Right renal pelvis (tissue), 4 donors: ENCODE measurements at regions not wholly inside any gene's neighbourhood (a gene's known extent, or its start where the extent isn't known, plus 50 kb on each side); places are given as distances from the start of the nearest gene placed in this dataset.
A peak's percentile ranks its signal among the peaks of the same experiment; 100 is the strongest.
"Not testable (repeated sequence)": the region's sequence is repeated elsewhere in the genome, so short reads cannot be mapped to it uniquely, and the experiment has no call there.

Experiments
- DNase-seq, 4 donors: peaks; one replicate each; pipeline ENCODE4 v3.0.0-alpha.2; 2013; ENCODE audit warnings: low read depth in 4 of 4, low spot score in 3 of 4, missing footprints in 1 of 4

- DNase-seq = no peak
These were observed 108.4 kb downstream of the KLF5 start for GRCh38 chr13:73167028-73167820.

DNA sequence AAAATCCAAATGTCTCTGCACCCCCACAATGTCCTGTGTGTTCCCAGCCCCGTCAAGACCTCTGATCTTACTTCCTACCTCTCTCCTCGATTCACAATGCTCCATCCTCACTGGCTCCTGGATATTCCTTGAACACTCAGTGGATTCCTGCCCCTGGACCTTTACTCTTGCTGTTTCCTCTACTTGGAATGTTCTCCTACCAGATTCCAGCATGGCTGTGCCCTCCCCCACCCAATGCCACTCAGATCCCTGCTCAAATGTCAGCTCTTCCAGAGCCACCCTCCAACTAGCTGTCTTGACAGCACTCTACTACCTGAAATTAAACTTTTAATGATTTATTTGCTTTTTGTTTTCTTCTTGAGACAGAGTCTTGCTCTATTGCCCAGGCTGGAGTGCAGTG is 107.4 kb downstream of the KLF5 start:
- DNase-seq = no peak

GRCh38 chr13:73162912-73163911 is 104.4 kb downstream of the KLF5 start:
- no peak for DNase-seq

- DNase-seq = not testable (repeated sequence)
These were observed 101.7 kb downstream of the KLF5 start for GRCh38 chr13:73160371-73161031.

DNA sequence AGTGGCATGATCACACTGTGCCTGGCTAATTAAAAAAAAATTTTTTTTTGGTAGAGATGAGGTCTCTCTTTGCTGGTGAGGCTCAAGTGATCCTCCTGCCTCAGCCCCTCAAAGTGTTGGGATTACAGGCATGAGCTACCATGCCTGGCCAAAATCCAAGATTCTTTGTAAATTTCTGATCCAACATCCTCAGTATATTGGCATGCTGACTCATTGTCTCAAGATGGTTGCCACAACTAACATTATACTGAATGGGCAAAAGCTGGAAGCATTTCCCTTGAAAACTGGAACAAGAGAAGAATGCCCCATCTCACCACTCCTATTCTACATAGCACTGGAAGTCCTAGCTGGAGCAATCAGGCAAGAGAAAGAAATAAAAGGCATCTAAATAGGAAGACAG is 100.0 kb downstream of the KLF5 start:
- DNase-seq = no peak

- DNase-seq = no peak
These were observed 98.2 kb downstream of the KLF5 start for GRCh38 chr13:73157031-73157430.

DNA sequence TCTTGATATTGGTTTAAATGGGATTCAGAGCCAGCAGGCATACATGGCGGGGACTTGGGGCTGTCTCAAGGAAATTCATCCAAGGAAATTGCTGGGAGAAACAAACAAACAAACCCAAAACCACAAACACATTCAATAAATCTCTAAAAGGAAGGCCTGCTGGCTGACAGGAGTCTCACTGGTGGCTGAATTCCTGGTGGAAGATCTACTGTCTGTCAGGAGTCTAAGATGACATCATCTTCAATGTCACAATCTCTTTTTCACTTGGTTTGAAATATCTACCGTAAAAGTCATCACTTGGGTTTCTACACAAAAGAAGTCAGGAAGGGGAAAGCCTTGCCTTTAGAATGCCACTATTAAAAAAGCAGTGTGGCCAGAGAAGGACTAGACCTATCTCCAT is 87.9 kb downstream of the KLF5 start:
- DNase-seq = no peak

- peak in 2 of 4 donors; percentile 47 to 49 for DNase-seq
These were observed 83.3 kb downstream of the KLF5 start for GRCh38 chr13:73142071-73142470.

DNA sequence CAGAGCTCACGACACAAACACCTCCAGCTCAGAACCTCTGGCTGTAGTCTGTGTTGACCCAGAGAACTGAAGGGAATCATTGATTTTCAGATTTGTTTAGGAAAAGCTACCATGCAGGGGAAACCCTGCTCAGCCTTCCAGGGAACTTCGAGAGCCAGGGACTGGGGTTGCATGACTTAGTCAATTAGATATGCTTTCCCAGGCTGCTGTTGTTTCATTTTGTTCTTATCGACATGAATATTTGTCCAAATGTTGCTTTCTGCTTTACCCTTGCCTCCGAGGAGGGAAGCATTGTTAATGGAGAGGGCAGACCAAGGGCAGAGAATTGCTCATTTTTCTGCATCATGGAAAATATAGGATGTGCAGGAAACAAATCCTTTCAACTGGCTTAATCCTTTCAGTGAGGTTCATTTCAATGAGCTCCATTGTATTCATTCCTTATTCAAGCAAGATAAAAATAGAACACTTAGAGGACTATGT is 82.5 kb downstream of the KLF5 start:
- DNase-seq = no peak

GRCh38 chr13:73140801-73141200 is 82.0 kb downstream of the KLF5 start:
- no peak for DNase-seq

DNA sequence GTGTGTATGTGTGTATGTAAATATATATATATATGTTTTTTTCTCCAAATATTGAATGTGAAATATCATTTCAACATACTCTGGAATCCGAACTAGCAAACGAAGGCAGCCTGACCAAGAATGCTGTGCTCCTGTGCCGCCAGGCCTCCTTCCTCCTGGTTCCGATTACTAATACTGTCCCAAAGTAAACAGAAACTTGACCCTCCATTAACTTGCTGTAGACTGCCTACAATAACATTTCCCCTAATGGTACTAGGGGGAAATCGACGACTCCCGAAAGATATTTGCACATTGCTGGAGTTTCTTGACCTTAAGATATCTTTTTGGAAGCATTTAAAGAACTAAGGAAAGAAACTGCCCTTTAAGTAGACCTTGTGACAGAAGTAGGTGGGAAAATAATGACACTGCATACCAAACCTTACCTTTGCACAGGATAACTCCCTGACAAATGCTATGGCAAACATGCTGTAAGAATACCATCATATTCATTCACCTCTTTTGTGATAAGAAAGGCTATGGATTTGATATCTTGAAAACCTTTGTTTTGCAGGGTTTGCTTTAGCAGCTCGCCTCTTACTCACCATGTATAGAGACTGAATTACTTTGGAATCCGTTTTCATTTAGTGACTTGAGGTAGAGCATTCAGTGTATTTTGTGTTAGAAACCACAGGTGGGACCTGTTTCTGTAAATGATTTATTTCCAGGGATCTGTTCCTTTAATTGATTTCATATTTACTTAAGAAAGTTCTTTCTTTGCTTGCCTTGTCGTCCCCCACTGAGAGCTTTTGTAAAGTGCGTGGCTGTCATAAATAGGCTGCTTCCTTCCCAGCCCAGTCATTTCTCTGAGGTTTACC is 80.1 kb downstream of the KLF5 start:
- DNase-seq = no peak

DNA sequence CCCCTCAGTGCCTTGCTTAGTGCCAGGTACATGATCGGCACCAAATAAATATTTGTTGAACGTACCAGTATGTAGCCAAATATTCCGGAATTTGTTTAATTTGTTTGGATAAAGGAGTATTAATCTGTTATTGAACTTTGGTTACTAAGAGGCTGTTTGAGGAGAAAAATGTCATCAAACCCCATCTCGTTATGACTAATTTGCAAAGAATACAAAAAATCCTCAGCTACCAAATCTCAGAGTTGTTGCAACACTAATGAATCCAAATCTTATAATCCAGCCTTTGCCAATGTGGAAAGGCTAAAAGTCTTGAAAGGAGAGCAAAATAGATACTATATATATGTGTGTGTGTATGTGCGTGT is 79.5 kb downstream of the KLF5 start:
- DNase-seq = no peak

DNA sequence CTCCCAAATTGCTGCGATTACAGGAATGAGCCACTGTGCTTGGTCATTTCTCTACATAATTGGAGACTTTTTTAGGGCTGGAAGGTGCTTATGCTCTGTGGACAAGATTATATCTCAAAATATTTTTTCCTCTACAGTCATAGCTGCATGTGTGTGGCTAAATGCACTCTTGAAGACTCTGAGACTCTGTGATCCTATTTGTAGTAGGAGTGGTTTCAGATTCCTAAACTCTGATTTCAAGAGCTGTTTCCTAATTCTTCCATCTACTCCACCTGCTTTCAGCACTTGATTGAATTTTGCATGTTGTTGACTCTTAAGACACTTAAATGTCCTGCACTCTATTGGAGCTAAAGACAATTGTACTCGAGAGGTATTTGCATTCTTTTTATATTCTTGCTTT is 78.0 kb downstream of the KLF5 start:
- DNase-seq = no peak

DNA sequence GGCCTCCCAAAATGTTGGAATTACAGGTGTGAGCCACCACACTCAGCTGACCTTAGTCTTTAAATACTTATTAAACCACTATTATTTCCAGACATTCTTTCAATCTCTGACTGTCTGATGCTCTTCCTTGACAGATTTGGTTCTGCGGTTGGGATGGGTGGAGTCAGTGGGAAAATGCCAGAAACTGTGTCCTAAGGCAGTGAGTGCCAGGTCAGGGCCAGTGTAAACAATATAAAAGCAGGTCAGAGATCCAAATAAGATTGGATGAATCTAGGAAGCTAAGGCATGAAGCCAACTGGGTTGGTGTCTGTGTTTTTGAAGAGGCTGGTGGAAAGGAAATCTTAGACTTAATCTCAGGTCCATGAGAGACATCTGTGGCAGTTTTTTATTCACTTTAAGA is 74.7 kb downstream of the KLF5 start:
- DNase-seq = no peak

GRCh38 chr13:73131247-73131646 is 72.4 kb downstream of the KLF5 start:
- DNase-seq = no peak

DNA sequence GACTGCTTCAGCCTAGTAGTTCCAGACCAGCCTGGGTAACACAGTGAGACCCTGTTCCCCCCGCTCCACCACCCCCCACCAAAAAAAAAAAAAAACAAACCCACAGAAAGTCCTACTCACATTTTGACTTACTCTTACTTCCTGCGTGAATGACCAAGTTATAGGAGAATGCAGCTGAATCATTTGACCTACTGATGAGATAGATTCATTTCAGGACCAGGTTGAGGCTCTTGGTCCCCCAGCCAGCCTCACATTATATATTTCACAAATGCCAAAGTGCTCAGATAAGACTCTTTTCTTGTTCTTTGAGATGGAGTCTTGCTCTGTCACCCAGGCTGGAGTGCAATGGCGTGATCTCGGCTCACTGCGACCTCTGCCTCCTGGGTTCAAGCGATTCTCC is 70.2 kb downstream of the KLF5 start:
- no peak for DNase-seq
